Cardiac fibroblast (primary cell): ENCODE measurements at regions not wholly inside any gene's neighbourhood (a gene's known extent, or its start where the extent isn't known, plus 50 kb on each side); places are given as distances from the start of the nearest gene placed in this dataset.
"Not testable (repeated sequence)": the region's sequence is repeated elsewhere in the genome, so short reads cannot be mapped to it uniquely, and the experiment has no call there.

Source experiments
- DNase-seq, 2 donors: peaks; one replicate each; pipeline versions ENCODE4 v3.0.0 to v3.0.0-alpha.2; 2010; ENCODE audit warnings: low read depth in 2 of 2
- H3K4me3 ChIP-seq, 2 donors: replicated peaks in 1 of 2; 1 replicate in 1 of 2; 2 replicates in 1 of 2; pipeline ENCODE4 v1.5.1; 2011; ENCODE audit warnings: low read depth in 2 of 2, low read length in 2 of 2, mild to moderate bottlenecking in 2 of 2, moderate library complexity in 1 of 2
- CTCF ChIP-seq: IDR thresholded peaks from one replicate; pipeline ENCODE4 v1.5.1; 2011; ENCODE audit warnings: low read depth, mild to moderate bottlenecking, low read length, inconsistent platforms

DNA sequence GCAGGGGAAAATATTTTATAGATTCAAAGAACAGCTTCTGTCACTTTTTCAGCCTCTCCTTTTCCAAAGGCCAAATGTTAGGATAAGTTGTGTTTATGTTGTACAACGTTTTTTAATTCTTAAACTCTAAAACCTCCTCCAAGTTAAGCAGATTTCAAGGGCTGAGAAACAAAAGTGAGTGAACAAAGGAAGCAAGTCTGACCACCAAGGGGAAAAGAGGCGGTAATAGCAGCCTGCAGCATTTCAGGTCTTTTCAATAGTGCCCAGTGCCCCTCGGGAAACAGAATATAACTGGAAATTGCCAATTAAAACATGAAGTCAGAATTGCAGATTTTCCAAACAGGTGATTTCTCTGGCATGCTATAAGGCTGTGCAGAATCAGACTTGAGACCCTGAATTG, 510.0 kb upstream of the HTR2C start:
- no peak for DNase-seq
- no peak overlapping the region for H3K4me3 ChIP-seq
- no peak for TF ChIP-seq CTCF

DNA sequence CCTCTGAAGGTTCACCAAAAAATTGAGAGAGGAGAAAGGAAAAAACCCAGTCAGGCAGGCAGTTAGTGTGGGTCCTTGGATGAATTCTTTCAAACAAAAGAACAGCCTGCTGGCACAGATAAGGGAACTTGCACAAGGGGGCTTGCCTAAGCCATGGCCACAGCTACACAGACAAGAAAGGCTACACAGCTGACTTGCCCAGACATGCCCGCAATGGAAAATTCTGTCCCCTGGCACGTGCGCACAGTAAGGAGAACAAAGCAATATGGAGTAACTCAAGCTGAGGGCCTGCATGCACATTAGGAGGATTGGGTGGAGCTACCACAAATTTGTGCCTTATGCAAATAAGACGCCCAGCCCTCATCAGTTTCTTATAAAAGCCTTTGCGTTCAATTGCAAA, 512.5 kb upstream of the HTR2C start:
- no peak for DNase-seq
- no peak for TF ChIP-seq CTCF

DNA sequence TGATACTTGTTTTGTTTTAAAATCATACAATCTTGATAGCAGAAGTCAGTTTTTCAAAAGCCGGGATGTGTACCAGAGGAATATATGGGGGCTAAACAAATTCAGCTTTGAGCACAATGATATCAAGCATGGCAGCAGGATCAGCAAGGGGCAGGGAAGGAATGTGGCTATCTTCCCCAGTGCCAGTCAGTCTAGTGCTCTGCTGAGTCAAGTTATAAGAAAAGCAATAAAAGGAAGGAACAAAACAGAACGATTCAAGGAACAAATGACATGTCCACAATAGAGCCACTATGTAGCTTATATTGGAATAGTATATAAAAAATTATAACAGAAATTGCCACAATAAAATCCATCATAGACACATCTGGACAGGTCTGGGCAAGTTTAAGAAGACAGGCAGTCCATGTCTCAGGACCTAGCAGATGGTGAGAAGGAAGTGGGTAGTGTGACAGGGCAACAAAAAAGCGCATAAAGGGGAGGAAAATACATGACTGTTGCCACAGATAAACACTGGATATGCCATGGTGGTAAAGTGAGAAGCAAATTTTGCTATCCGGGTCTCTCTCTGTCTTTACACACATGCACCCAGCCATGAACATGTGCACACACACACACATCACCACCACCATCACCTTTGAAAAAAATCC, 518.2 kb upstream of the HTR2C start:
- TF ChIP-seq CTCF: no peak
- no peak for DNase-seq
- H3K4me3 ChIP-seq: no peak overlapping the region

More for the DNA sequence above, 512.5 kb upstream of the HTR2C start:
- H3K4me3 ChIP-seq: no peak overlapping the region

GRCh38 chrX:114061226-114061625, 522.7 kb upstream of the HTR2C start:
- no peak for DNase-seq
- no peak for TF ChIP-seq CTCF
- no peak overlapping the region for H3K4me3 ChIP-seq

DNA sequence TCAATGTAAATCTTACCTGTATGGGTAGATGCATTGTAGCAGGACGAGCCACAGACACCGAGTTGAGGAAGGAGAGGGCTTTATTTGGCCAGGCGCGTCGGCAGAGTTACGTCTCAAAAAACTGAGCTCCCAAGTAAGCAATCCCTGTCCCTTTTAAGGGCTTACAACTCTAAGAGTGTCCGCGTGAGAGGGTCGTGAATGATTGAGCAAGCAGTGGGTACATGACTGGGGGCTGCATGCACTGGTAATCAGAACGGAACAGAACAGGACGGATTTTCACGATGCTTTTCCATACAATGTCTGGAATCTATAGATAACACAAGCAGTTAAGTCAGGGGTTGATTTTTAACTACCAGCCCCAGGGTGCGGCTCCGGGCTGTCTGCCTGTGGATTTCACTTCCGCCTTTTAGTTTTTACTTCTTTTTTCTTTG, 524.9 kb upstream of the HTR2C start:
- no peak for DNase-seq
- no peak for TF ChIP-seq CTCF

DNA sequence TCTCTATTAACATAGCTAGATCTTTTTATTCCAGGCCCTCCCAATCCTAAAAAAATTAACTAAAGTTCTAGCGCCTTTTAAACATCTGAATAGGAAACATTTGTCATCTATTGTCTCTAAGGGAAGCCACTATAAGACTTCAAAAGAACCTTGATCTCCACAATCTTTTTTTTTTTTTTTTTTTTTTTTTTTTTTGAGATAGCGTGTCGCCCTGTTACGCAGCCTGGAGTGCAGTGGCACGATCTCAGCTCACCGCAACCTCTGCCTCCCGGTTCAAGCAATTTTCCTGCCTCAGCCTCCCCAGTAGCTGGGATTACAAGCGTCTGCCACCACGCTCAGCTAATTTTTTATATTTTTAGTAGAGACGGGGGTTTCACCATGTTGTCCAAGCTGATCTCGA, 526.5 kb upstream of the HTR2C start:
- not testable (repeated sequence) for H3K4me3 ChIP-seq, DNase-seq

More for the DNA sequence above, 524.9 kb upstream of the HTR2C start:
- no peak overlapping the region for H3K4me3 ChIP-seq

DNA sequence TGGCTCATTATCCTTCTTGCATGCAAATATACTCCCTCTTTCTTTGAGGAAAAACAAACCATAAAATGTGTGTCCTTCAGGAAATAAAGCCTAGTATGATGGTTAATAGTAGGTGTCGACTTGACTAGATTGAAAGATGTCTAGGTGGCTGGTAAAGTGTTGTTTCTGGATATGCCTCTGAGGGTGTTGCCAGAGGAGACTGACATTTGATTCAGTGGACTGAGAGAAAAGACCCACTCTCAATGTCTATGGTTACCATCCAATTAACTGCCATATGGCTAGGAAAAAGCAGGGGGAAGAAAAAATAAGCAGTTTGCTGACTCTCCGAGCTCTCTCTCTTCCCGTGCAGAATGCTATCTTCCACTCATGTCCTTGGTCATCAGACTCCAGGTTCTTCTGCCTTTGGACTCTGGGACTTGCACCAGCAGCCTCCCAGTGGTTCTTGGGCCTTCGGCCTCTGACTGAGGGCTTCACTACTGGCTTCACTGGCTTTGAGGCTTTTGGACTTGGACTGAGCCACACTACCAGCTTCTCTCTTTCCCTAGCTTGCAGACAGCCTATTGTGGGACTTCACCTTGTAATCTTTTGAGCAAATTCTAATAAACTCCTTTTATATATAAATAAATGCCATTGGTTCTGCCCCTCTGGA, 532.1 kb upstream of the HTR2C start:
- H3K4me3 ChIP-seq: no peak overlapping the region
- no peak for DNase-seq
- no peak for TF ChIP-seq CTCF
